ENCODE measurements at regions not wholly inside any gene's neighbourhood (a gene's known extent, or its start where the extent isn't known, plus 50 kb on each side); places are given as distances from the start of the nearest gene placed in this dataset.
"Not testable (repeated sequence)": the region's sequence is repeated elsewhere in the genome, so short reads cannot be mapped to it uniquely, and the experiment has no call there.

GRCh38 chr5:105874316-105874715 lies 1796.4 kb downstream of the EFNA5 start:
- Histone ChIP-seq H3K4me3 (ENCODE audit: low read depth, low read length) (no peak overlapping the region), H3K27me3 (ENCODE audit: control insufficient read depth, insufficient read depth, low read length) (no peaks in the 10 kb centered on the region), H3K36me3 (ENCODE audit: control insufficient read depth, insufficient read depth, low read length) (no peaks in the 10 kb centered on the region)
- FAIRE-seq (no peak), DNase-seq (ENCODE audit: low read depth) (no peak)
- TF ChIP-seq, protein P1, sequence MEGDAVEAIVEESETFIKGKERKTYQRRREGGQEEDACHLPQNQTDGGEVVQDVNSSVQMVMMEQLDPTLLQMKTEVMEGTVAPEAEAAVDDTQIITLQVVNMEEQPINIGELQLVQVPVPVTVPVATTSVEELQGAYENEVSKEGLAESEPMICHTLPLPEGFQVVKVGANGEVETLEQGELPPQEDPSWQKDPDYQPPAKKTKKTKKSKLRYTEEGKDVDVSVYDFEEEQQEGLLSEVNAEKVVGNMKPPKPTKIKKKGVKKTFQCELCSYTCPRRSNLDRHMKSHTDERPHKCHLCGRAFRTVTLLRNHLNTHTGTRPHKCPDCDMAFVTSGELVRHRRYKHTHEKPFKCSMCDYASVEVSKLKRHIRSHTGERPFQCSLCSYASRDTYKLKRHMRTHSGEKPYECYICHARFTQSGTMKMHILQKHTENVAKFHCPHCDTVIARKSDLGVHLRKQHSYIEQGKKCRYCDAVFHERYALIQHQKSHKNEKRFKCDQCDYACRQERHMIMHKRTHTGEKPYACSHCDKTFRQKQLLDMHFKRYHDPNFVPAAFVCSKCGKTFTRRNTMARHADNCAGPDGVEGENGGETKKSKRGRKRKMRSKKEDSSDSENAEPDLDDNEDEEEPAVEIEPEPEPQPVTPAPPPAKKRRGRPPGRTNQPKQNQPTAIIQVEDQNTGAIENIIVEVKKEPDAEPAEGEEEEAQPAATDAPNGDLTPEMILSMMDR (IDR thresholded peaks at IDR 0.05; ENCODE audit: insufficient read depth, low read length, severe bottlenecking): no peak

DNA sequence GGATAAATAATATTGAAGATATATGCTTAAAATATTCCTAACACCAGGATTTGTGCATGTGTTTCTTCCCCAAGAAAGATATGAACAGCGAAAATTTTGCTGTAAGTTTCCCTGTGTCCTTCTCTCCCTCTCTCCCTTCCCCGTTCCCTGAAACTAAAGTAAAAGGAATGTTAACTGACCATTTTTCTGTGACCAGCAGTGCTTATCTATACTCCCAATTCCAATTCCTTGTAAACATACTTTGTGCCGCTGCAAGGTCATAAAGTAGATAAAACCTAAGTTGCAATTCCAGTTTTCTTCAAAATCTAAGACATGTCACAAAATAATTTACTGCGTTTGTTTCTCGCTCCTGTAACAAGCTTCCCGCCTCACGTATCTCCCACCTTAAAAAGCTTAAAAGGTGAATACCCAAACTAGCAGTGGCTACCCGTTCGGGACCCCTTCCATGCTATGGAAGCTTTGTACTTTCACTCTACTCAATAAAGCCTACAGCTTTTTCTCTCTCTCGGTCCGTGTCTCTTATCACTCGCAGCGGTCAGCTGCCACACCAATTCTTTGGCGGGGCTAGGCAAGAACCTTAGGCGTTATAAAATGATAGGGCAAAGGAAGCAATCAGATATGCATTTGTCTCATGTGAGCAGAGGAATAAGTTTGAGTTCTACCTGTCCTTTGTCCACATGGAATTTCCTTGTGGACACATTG lies 1798.0 kb downstream of the EFNA5 start:
- no peak for FAIRE-seq
- TF ChIP-seq, protein P1 (IDR thresholded peaks at IDR 0.05; ENCODE audit: insufficient read depth, low read length, severe bottlenecking): no peak
- Histone ChIP-seq H3K27me3 (ENCODE audit: control insufficient read depth, insufficient read depth, low read length) (no peaks in the 10 kb centered on the region), H3K4me3 (ENCODE audit: low read depth, low read length) (no peak overlapping the region), H3K36me3 (ENCODE audit: control insufficient read depth, insufficient read depth, low read length) (no peaks in the 10 kb centered on the region)
- no peak for DNase-seq (ENCODE audit: low read depth)

DNA sequence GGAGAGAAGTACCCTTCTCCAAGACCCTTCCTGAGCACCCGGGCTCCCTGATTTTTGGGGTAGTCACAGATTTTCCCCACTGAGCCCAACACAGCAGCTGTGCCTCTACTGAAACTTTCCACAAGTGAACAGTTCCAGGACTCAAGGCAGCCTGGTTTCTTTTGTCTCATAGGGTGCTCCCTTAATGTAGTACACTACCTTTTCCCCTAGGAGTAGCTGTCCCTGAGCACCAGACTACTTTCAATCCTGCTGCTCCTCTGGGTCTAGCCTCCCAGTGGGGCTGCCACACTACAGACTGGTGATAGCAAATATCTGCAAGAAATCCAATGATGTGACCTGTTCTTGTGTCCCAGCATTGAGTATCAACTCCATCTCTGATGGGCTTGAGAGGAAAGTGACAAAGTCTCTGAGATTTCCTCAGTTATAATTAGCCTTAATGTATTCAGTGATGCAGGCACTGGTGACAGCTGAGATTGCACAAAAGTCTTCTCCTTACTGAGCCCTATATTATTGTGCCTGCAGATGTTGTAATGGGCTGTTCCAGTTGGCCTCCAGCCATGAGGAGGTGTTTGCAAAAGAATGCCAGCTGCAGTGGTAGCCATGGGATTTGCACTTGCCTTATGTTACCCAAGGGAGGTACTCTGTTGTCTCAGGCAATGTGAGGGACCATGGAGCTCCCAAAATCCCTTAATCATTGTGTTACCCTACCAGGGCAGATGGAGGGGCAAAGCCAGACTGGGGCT lies 1802.5 kb downstream of the EFNA5 start:
- TF ChIP-seq, protein P1 (IDR thresholded peaks at IDR 0.05; ENCODE audit: insufficient read depth, low read length, severe bottlenecking): no peak
- Histone ChIP-seq H3K27me3 (ENCODE audit: control insufficient read depth, insufficient read depth, low read length) (no peaks in the 10 kb centered on the region), H3K36me3 (ENCODE audit: control insufficient read depth, insufficient read depth, low read length) (no peaks in the 10 kb centered on the region), H3K4me3 (ENCODE audit: low read depth, low read length) (no peak overlapping the region)
- FAIRE-seq (peak; percentile 7), DNase-seq (ENCODE audit: low read depth) (peak; percentile 4)

GRCh38 chr5:105865834-105866233 lies 1804.9 kb downstream of the EFNA5 start:
- Histone ChIP-seq H3K36me3 (ENCODE audit: control insufficient read depth, insufficient read depth, low read length) (no peaks in the 10 kb centered on the region), H3K4me3 (ENCODE audit: low read depth, low read length) (no peak overlapping the region), H3K27me3 (ENCODE audit: control insufficient read depth, insufficient read depth, low read length) (no peaks in the 10 kb centered on the region)
- DNase-seq (ENCODE audit: low read depth): no peak
- TF ChIP-seq, protein P1 (IDR thresholded peaks at IDR 0.05; ENCODE audit: insufficient read depth, low read length, severe bottlenecking): no peak
- FAIRE-seq: no peak

DNA sequence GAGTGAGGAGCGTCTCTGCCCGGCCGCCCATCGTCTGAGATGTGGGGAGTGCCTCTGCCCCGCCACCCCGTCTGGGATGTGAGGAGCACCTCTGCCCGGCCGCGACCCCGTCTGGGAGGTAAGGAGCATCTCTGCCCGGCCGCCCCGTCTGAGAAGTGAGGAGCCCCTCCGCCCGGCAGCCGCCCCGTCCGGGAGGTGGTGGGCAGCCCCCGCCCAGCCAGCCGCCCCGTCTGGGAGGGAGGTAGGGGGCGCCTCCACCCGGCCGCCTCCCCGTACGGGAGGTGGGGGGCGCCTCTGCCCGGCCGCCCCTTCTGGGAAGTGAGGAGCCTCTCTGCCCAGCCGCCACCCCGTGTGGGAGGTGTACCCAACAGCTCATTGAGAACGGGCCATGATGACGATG lies 1811.4 kb downstream of the EFNA5 start:
- not testable (repeated sequence) for H3K36me3 ChIP-seq (ENCODE audit: control insufficient read depth, insufficient read depth, low read length); H3K27me3 ChIP-seq (ENCODE audit: control insufficient read depth, insufficient read depth, low read length); H3K4me3 ChIP-seq (ENCODE audit: low read depth, low read length); DNase-seq (ENCODE audit: low read depth); FAIRE-seq

- FAIRE-seq (no peak), DNase-seq (ENCODE audit: low read depth) (no peak)
- Histone ChIP-seq H3K27me3 (ENCODE audit: control insufficient read depth, insufficient read depth, low read length) (no peaks in the 10 kb centered on the region), H3K4me3 (ENCODE audit: low read depth, low read length) (no peak overlapping the region), H3K36me3 (ENCODE audit: control insufficient read depth, insufficient read depth, low read length) (no peaks in the 10 kb centered on the region)
- TF ChIP-seq, protein P1 (IDR thresholded peaks at IDR 0.05; ENCODE audit: insufficient read depth, low read length, severe bottlenecking): no peak
Observed at GRCh38 chr5:105849701-105850100, 1821.0 kb downstream of the EFNA5 start.
